Peyer's patch (tissue), 4 donors: ENCODE measurements at regions not wholly inside any gene's neighbourhood (a gene's known extent, or its start where the extent isn't known, plus 50 kb on each side); places are given as distances from the start of the nearest gene placed in this dataset.

Experiments
- POLR2A ChIP-seq, 2 donors: fragments of 450-650 bp; IDR thresholded peaks; one replicate each; pipeline ENCODE4 v1.5.1; 2017; ENCODE audit warnings: antibody characterized with exemption in 2 of 2, mild to moderate bottlenecking in 2 of 2, moderate library complexity in 2 of 2
- TF ChIP-seq, protein P1 (sequence below), 6 experiments: fragments of 450-650 bp in 4 of 6; fragments of 200-600 bp in 2 of 6; sonication (generic) in 1 of 6; IDR thresholded peaks; one replicate each; pipeline ENCODE4 v1.5.1; 2017 to 2019; ENCODE audit warnings: antibody characterized with exemption in 6 of 6, mild to moderate bottlenecking in 3 of 6, moderate library complexity in 1 of 6

DNA sequence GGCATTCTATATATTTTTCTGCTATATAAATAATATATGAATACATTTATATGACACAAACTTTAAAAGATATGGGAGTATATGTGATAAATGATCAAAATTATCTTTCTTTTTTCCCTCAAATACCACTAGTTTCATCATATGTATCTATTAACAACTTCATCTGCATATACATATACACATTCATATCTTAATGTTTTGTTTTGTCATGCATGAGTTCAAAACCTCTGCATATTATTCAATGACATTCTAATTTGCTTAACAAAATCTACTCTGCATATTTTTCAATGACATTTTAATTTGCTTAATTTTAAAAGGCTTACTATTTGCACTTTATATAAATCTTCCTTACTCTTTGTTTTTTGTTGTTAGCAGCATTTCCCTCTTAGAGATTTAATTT is 276.2 kb downstream of the PIK3C3 start:
- TF ChIP-seq, protein P1, sequence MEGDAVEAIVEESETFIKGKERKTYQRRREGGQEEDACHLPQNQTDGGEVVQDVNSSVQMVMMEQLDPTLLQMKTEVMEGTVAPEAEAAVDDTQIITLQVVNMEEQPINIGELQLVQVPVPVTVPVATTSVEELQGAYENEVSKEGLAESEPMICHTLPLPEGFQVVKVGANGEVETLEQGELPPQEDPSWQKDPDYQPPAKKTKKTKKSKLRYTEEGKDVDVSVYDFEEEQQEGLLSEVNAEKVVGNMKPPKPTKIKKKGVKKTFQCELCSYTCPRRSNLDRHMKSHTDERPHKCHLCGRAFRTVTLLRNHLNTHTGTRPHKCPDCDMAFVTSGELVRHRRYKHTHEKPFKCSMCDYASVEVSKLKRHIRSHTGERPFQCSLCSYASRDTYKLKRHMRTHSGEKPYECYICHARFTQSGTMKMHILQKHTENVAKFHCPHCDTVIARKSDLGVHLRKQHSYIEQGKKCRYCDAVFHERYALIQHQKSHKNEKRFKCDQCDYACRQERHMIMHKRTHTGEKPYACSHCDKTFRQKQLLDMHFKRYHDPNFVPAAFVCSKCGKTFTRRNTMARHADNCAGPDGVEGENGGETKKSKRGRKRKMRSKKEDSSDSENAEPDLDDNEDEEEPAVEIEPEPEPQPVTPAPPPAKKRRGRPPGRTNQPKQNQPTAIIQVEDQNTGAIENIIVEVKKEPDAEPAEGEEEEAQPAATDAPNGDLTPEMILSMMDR (IDR thresholded peaks at IDR 0.05) = no peak
- TF ChIP-seq POLR2A (IDR thresholded peaks at IDR 0.05) = no peak
